SK-N-SH (cell line): ENCODE measurements at regions not wholly inside any gene's neighbourhood (a gene's known extent, or its start where the extent isn't known, plus 50 kb on each side); places are given as distances from the start of the nearest gene placed in this dataset.

Experiments
- CTCF ChIA-PET: fragments of 300-600, 350-600 bp; formaldehyde crosslinking; extraction: SDS; loops from one replicate; lab custom pipeline; 2021; lab: Yijun Ruan, JAX
- POLR2A ChIA-PET: fragments of 350-600 bp; sonication (Branson Sonifier 250); formaldehyde crosslinking; extraction: SDS; loops from one replicate; lab custom pipeline; 2020; ENCODE audit warnings: antibody characterized with exemption, inconsistent platforms; lab: Yijun Ruan, JAX
- DNase-seq: peaks from one replicate; pipeline ENCODE4 v3.0.0; 2012
- H2AFZ ChIP-seq: fragments of 200-600 bp; sonication (generic); 2 replicates; pipeline ENCODE4 v1.8.1; 2016; ENCODE audit warnings: antibody characterized with exemption, mild to moderate bottlenecking, low read depth
- H3F3A ChIP-seq: fragments of 200-600 bp; sonication (generic); replicated peaks from 2 replicates; pipeline ENCODE3; 2016; ENCODE audit warnings: antibody characterized with exemption, mild to moderate bottlenecking; ENCODE audit not compliant: insufficient read depth
- H3K27ac ChIP-seq, 2 experiments: fragments of 200-500 bp in 1 of 2; fragments of 200-600 bp in 1 of 2; sonication (Bioruptor generic) in 1 of 2; sonication (generic), shearing (Covaris generic) in 1 of 2; 2 replicates each; pipeline versions ENCODE4 v1.5.1 to v1.6.1; 2014 to 2016; ENCODE audit warnings: low read depth in 2 of 2, inconsistent platforms in 1 of 2, low read length in 1 of 2, mild to moderate bottlenecking in 1 of 2, mixed read lengths in 1 of 2
- H3K27me3 ChIP-seq: fragments of 200-600 bp; sonication (generic), shearing (Covaris generic); 2 replicates; pipeline ENCODE4 v1.6.1; 2016; ENCODE audit warnings: mixed run types; ENCODE audit not compliant: insufficient read depth
- H3K36me3 ChIP-seq, 2 experiments: fragments of 200-500 bp in 1 of 2; fragments of 200-600 bp in 1 of 2; sonication (Bioruptor generic) in 1 of 2; sonication (generic) in 1 of 2; replicated peaks in 1 of 2; 2 replicates each; pipeline versions ENCODE3 to v1.5.1; 2014 to 2016; ENCODE audit warnings: low read length in 1 of 2, mild to moderate bottlenecking in 1 of 2; ENCODE audit not compliant: insufficient read depth in 2 of 2, control insufficient read depth in 1 of 2
- H3K4me1 ChIP-seq, 2 experiments: fragments of 200-500 bp in 1 of 2; fragments of 200-600 bp in 1 of 2; sonication (Bioruptor generic) in 1 of 2; sonication (generic), shearing (Covaris generic) in 1 of 2; 2 replicates each; pipeline versions ENCODE4 v1.5.1 to v1.6.1; 2014 to 2016; ENCODE audit warnings: low read depth in 1 of 2, low read length in 1 of 2, mixed run types in 1 of 2; ENCODE audit not compliant: insufficient read depth in 2 of 2, control insufficient read depth in 1 of 2
- H3K4me2 ChIP-seq: fragments of 200-600 bp; sonication (generic), shearing (Covaris generic); 2 replicates; pipeline ENCODE4 v1.6.1; 2017; ENCODE audit warnings: mixed run types
- H3K4me3 ChIP-seq, 2 experiments: fragments of 200-500 bp in 1 of 2; fragments of 200-600 bp in 1 of 2; sonication (Bioruptor generic) in 1 of 2; sonication (generic), shearing (Covaris generic) in 1 of 2; 2 replicates each; pipeline versions ENCODE4 v1.5.1 to v1.8.1; 2014 to 2016; ENCODE audit warnings: low read depth in 2 of 2, inconsistent platforms in 1 of 2, low read length in 1 of 2, mild to moderate bottlenecking in 1 of 2, mixed read lengths in 1 of 2, moderate library complexity in 1 of 2
- H3K79me2 ChIP-seq: fragments of 200-600 bp; sonication (generic); 2 replicates; pipeline ENCODE4 v1.8.1; 2017; ENCODE audit warnings: mild to moderate bottlenecking; ENCODE audit not compliant: insufficient read depth
- H3K9ac ChIP-seq: fragments of 200-600 bp; sonication (generic); 2 replicates; pipeline ENCODE4 v1.6.1; 2017; ENCODE audit warnings: mixed run types
- H3K9me2 ChIP-seq: fragments of 200-600 bp; sonication (generic); 2 replicates; pipeline ENCODE4 v1.6.1; 2017; ENCODE audit warnings: mixed run types
- H3K9me3 ChIP-seq: fragments of 200-600 bp; sonication (generic); 2 replicates; pipeline ENCODE4 v1.6.1; 2017; ENCODE audit warnings: mixed run types, mild to moderate bottlenecking, moderate library complexity
- H4K20me1 ChIP-seq: fragments of 200-600 bp; sonication (generic); 2 replicates; pipeline ENCODE4 v1.6.1; 2017; ENCODE audit warnings: mild to moderate bottlenecking, mixed run types; ENCODE audit not compliant: insufficient read depth
- CHD2 ChIP-seq: fragments of 150-350 bp; IDR thresholded peaks from 2 replicates; pipeline ENCODE4 v1.6.1; 2018; ENCODE audit warnings: low read length; ENCODE audit not compliant: partially characterized antibody
- ELF1 ChIP-seq: IDR thresholded peaks from 2 replicates; pipeline ENCODE4 v1.4.0; 2012
- EP300 ChIP-seq, 2 experiments: IDR thresholded peaks; 2 replicates each; pipeline versions ENCODE4 v1.4.0 to v1.6.1; 2012; ENCODE audit warnings: borderline replicate concordance in 1 of 2, low read depth in 1 of 2, low read length in 1 of 2
- EZH2phosphoT487 ChIP-seq: fragments of 200-600 bp; sonication (generic); IDR thresholded peaks from 2 replicates; pipeline ENCODE4 v1.6.1; 2017; ENCODE audit warnings: low read depth, mixed run types, mild to moderate bottlenecking, antibody characterized with exemption, moderate library complexity, borderline replicate concordance
- GATA2 ChIP-seq: sonication (generic); formaldehyde crosslinking; IDR thresholded peaks from 2 replicates; pipeline ENCODE4 v1.5.0; 2020; ENCODE audit warnings: mild to moderate bottlenecking, missing genetic modification reagents
- MEF2A ChIP-seq: IDR thresholded peaks from 2 replicates; pipeline ENCODE4 v1.4.0; 2012; ENCODE audit warnings: low read depth, borderline replicate concordance
- POLR2AphosphoS5 ChIP-seq: IDR thresholded peaks from 2 replicates; pipeline ENCODE4 v1.6.1; 2012; ENCODE audit warnings: low read depth, low read length
- RAD21 ChIP-seq: IDR thresholded peaks from 2 replicates; pipeline ENCODE4 v1.6.1; 2012; ENCODE audit warnings: mild to moderate bottlenecking, low read length
- RCOR1 ChIP-seq: fragments of 150-350 bp; IDR thresholded peaks from 2 replicates; pipeline ENCODE4 v1.6.1; 2017; ENCODE audit warnings: antibody characterized with exemption, low read length
- RFX5 ChIP-seq: IDR thresholded peaks from 2 replicates; pipeline ENCODE4 v1.6.1; 2012; ENCODE audit warnings: mild to moderate bottlenecking, improper control_type of control experiment, low read length
- RXRA ChIP-seq: IDR thresholded peaks from 2 replicates; pipeline ENCODE4 v1.4.0; 2012; ENCODE audit warnings: low read depth, mild to moderate bottlenecking, borderline replicate concordance
- SIN3A ChIP-seq: IDR thresholded peaks from 2 replicates; pipeline ENCODE4 v1.6.1; 2012; ENCODE audit warnings: low read depth, mild to moderate bottlenecking, low read length, moderate library complexity, borderline replicate concordance
- WGBS: methylation state at CpG from one replicate; pipeline ENCODE4 v1.1.6; 2017; ENCODE audit warnings: low lambda C conversion rate; 5-methylcytosine and 5-hydroxymethylcytosine counted together
- TF ChIP-seq, protein P1 (sequence below): IDR thresholded peaks from 2 replicates; pipeline ENCODE4; 2012
- TF ChIP-seq, protein P2 (sequence below): IDR thresholded peaks from 2 replicates; pipeline ENCODE4 v1.4.0; 2012; ENCODE audit warnings: low read depth, borderline replicate concordance
- TF ChIP-seq, protein P3 (sequence below): IDR thresholded peaks from 2 replicates; pipeline ENCODE4 v1.4.0; 2012; ENCODE audit warnings: low read depth, borderline replicate concordance
- TF ChIP-seq, protein P4 (sequence below): fragments of 150-350 bp; IDR thresholded peaks from 2 replicates; pipeline ENCODE4 v1.6.1; 2017; ENCODE audit warnings: antibody characterized with exemption, low read length, low read depth, borderline replicate concordance

DNA sequence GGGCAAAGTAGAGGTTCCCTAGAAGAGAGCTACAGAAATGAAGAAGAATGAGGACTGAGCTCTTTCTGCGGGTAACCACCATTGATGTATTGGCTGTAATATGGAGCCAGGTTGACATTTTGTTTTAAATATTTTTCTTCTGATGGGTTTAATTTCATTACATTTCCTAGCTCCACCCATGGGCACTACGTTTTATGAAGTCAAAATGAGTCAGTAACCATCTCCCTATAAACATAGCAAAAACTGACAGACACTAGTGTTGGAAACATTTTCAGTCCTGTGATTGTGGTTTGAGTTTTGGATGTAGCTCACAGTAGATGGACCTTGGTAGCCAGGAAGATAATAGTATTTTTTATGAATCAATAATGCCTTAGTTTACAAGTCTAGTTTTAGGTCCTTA lies 470.4 kb upstream of the B3GALT2 start:
- H3K27ac ChIP-seq, result no peak overlapping the region
- no peaks in the 10 kb centered on the region for H4K20me1 ChIP-seq
- H3K4me1 ChIP-seq, result no peaks in the 10 kb centered on the region; a peak in 1 of 4 replicates
- no peaks in the 10 kb centered on the region for H3K9me2 ChIP-seq
- 59% methylated on average over 2 of the region's 2 CpGs for WGBS
- H3K27me3 ChIP-seq, result no peaks in the 10 kb centered on the region
- no peak for DNase-seq
- TF ChIP-seq MEF2A, result no peak
- TF ChIP-seq CHD2, result no peak
- TF ChIP-seq, protein P1, sequence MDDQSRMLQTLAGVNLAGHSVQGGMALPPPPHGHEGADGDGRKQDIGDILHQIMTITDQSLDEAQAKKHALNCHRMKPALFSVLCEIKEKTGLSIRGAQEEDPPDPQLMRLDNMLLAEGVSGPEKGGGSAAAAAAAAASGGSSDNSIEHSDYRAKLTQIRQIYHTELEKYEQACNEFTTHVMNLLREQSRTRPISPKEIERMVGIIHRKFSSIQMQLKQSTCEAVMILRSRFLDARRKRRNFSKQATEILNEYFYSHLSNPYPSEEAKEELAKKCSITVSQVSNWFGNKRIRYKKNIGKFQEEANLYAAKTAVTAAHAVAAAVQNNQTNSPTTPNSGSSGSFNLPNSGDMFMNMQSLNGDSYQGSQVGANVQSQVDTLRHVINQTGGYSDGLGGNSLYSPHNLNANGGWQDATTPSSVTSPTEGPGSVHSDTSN, result no peak
- TF ChIP-seq RFX5, result no peak
- TF ChIP-seq EZH2phosphoT487, result no peak
- no peak for TF ChIP-seq GATA2
- no peak for TF ChIP-seq POLR2AphosphoS5
- no peak for TF ChIP-seq ELF1
- TF ChIP-seq, protein P2, sequence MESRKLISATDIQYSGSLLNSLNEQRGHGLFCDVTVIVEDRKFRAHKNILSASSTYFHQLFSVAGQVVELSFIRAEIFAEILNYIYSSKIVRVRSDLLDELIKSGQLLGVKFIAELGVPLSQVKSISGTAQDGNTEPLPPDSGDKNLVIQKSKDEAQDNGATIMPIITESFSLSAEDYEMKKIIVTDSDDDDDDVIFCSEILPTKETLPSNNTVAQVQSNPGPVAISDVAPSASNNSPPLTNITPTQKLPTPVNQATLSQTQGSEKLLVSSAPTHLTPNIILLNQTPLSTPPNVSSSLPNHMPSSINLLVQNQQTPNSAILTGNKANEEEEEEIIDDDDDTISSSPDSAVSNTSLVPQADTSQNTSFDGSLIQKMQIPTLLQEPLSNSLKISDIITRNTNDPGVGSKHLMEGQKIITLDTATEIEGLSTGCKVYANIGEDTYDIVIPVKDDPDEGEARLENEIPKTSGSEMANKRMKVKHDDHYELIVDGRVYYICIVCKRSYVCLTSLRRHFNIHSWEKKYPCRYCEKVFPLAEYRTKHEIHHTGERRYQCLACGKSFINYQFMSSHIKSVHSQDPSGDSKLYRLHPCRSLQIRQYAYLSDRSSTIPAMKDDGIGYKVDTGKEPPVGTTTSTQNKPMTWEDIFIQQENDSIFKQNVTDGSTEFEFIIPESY, result no peak
- TF ChIP-seq RXRA, result no peak
- TF ChIP-seq RAD21, result no peak
- no peak for TF ChIP-seq RCOR1
- TF ChIP-seq SIN3A, result no peak
- TF ChIP-seq EP300 (IDR thresholded peaks at IDR 0.05; ENCODE audit: borderline replicate concordance in 1 of 2, low read depth in 1 of 2, low read length in 1 of 2), result no peak
- TF ChIP-seq, protein P3, sequence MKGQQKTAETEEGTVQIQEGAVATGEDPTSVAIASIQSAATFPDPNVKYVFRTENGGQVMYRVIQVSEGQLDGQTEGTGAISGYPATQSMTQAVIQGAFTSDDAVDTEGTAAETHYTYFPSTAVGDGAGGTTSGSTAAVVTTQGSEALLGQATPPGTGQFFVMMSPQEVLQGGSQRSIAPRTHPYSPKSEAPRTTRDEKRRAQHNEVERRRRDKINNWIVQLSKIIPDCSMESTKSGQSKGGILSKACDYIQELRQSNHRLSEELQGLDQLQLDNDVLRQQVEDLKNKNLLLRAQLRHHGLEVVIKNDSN, result no peak
- TF ChIP-seq, protein P4, sequence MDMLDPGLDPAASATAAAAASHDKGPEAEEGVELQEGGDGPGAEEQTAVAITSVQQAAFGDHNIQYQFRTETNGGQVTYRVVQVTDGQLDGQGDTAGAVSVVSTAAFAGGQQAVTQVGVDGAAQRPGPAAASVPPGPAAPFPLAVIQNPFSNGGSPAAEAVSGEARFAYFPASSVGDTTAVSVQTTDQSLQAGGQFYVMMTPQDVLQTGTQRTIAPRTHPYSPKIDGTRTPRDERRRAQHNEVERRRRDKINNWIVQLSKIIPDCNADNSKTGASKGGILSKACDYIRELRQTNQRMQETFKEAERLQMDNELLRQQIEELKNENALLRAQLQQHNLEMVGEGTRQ, result no peak
- H3K4me2 ChIP-seq, result no peak overlapping the region
- no peaks in the 10 kb centered on the region for H3K79me2 ChIP-seq
- peaks cover 12% of the 10 kb centered on the region for H3K9me3 ChIP-seq
- H3F3A ChIP-seq, result no peaks in the 10 kb centered on the region
- ChIA-PET POLR2A (no interaction called here), CTCF (no interaction called here)
- no peak overlapping the region for H3K4me3 ChIP-seq
- no peak overlapping the region; the same call in 1 of the 2 replicates for H2AFZ ChIP-seq
- no peak overlapping the region for H3K9ac ChIP-seq
- no peaks in the 10 kb centered on the region for H3K36me3 ChIP-seq
